ENCODE measurements at regions not wholly inside any gene's neighbourhood (a gene's known extent, or its start where the extent isn't known, plus 50 kb on each side); places are given as distances from the start of the nearest gene placed in this dataset.
"Not testable (repeated sequence)": the region's sequence is repeated elsewhere in the genome, so short reads cannot be mapped to it uniquely, and the experiment has no call there.

GRCh38 chr4:67412153-67412712, 133.1 kb downstream of the CENPC start:
- H3K36me3 ChIP-seq (ENCODE audit: control insufficient read depth, insufficient read depth, low read length); H3K9me3 ChIP-seq (ENCODE audit: control insufficient read depth, low read length); H3K27ac ChIP-seq (ENCODE audit: low read depth, low read length, severe bottlenecking); H3K4me3 ChIP-seq (ENCODE audit: extremely low read depth, insufficient read depth, low read length, poor library complexity, severe bottlenecking); H3K4me1 ChIP-seq (ENCODE audit: control insufficient read depth, insufficient read depth, low read length, poor library complexity, severe bottlenecking): not testable (repeated sequence)
- 93% methylated on average over 9 to 11 of the region's 15 CpGs for WGBS, 2 experiments (ENCODE audit: insufficient coverage in 2 of 2)

- no peaks in the 10 kb centered on the region for H3K36me3 ChIP-seq (ENCODE audit: control insufficient read depth, insufficient read depth, low read length)
- no peaks in the 10 kb centered on the region for H3K9me3 ChIP-seq (ENCODE audit: control insufficient read depth, low read length)
- H3K4me3 ChIP-seq (ENCODE audit: extremely low read depth, insufficient read depth, low read length, poor library complexity, severe bottlenecking), result no peak overlapping the region
- H3K4me1 ChIP-seq (ENCODE audit: control insufficient read depth, insufficient read depth, low read length, poor library complexity, severe bottlenecking), result no peaks in the 10 kb centered on the region
- H3K27ac ChIP-seq (ENCODE audit: low read depth, low read length, severe bottlenecking), result no peak overlapping the region
These were observed 142.0 kb downstream of the CENPC start for GRCh38 chr4:67403342-67403741.

GRCh38 chr4:67401902-67402301, 143.4 kb downstream of the CENPC start:
- H3K4me1 ChIP-seq (ENCODE audit: control insufficient read depth, insufficient read depth, low read length, poor library complexity, severe bottlenecking), result no peaks in the 10 kb centered on the region
- 70 to 89% methylated on average over 1 of the region's 1 CpG for WGBS, 2 experiments (ENCODE audit: insufficient coverage in 2 of 2)
- no peaks in the 10 kb centered on the region for H3K36me3 ChIP-seq (ENCODE audit: control insufficient read depth, insufficient read depth, low read length)
- no peak overlapping the region for H3K27ac ChIP-seq (ENCODE audit: low read depth, low read length, severe bottlenecking)
- H3K9me3 ChIP-seq (ENCODE audit: control insufficient read depth, low read length), result no peaks in the 10 kb centered on the region
- H3K4me3 ChIP-seq (ENCODE audit: extremely low read depth, insufficient read depth, low read length, poor library complexity, severe bottlenecking), result no peak overlapping the region

- no peak overlapping the region for H3K4me3 ChIP-seq (ENCODE audit: extremely low read depth, insufficient read depth, low read length, poor library complexity, severe bottlenecking)
- no peaks in the 10 kb centered on the region for H3K4me1 ChIP-seq (ENCODE audit: control insufficient read depth, insufficient read depth, low read length, poor library complexity, severe bottlenecking)
- no peaks in the 10 kb centered on the region for H3K36me3 ChIP-seq (ENCODE audit: control insufficient read depth, insufficient read depth, low read length)
- H3K9me3 ChIP-seq (ENCODE audit: control insufficient read depth, low read length), result no peaks in the 10 kb centered on the region
- no peak overlapping the region for H3K27ac ChIP-seq (ENCODE audit: low read depth, low read length, severe bottlenecking)
These were observed 147.4 kb downstream of the CENPC start for GRCh38 chr4:67397931-67398330.

GRCh38 chr4:67397031-67397430, 148.3 kb downstream of the CENPC start:
- H3K9me3 ChIP-seq (ENCODE audit: control insufficient read depth, low read length), result no peaks in the 10 kb centered on the region
- no peaks in the 10 kb centered on the region for H3K36me3 ChIP-seq (ENCODE audit: control insufficient read depth, insufficient read depth, low read length)
- 87% methylated on average over 2 of the region's 5 CpGs; no CpG with 5 or more reads in 1 of the 2 experiments for WGBS, 2 experiments (ENCODE audit: insufficient coverage in 2 of 2)
- no peak overlapping the region for H3K27ac ChIP-seq (ENCODE audit: low read depth, low read length, severe bottlenecking)
- H3K4me1 ChIP-seq (ENCODE audit: control insufficient read depth, insufficient read depth, low read length, poor library complexity, severe bottlenecking), result no peaks in the 10 kb centered on the region
- H3K4me3 ChIP-seq (ENCODE audit: extremely low read depth, insufficient read depth, low read length, poor library complexity, severe bottlenecking), result no peak overlapping the region

GRCh38 chr4:67396008-67396407, 149.3 kb downstream of the CENPC start:
- no CpG with 5 or more reads among the region's 2 CpGs for WGBS, 2 experiments (ENCODE audit: insufficient coverage in 2 of 2)
- no peaks in the 10 kb centered on the region for H3K4me1 ChIP-seq (ENCODE audit: control insufficient read depth, insufficient read depth, low read length, poor library complexity, severe bottlenecking)
- H3K9me3 ChIP-seq (ENCODE audit: control insufficient read depth, low read length), result no peaks in the 10 kb centered on the region
- no peak overlapping the region for H3K27ac ChIP-seq (ENCODE audit: low read depth, low read length, severe bottlenecking)
- no peak overlapping the region for H3K4me3 ChIP-seq (ENCODE audit: extremely low read depth, insufficient read depth, low read length, poor library complexity, severe bottlenecking)
- H3K36me3 ChIP-seq (ENCODE audit: control insufficient read depth, insufficient read depth, low read length), result no peaks in the 10 kb centered on the region

- no peak overlapping the region for H3K4me3 ChIP-seq (ENCODE audit: extremely low read depth, insufficient read depth, low read length, poor library complexity, severe bottlenecking)
- no peaks in the 10 kb centered on the region for H3K9me3 ChIP-seq (ENCODE audit: control insufficient read depth, low read length)
- no peaks in the 10 kb centered on the region for H3K4me1 ChIP-seq (ENCODE audit: control insufficient read depth, insufficient read depth, low read length, poor library complexity, severe bottlenecking)
- no peaks in the 10 kb centered on the region for H3K36me3 ChIP-seq (ENCODE audit: control insufficient read depth, insufficient read depth, low read length)
- H3K27ac ChIP-seq (ENCODE audit: low read depth, low read length, severe bottlenecking), result no peak overlapping the region
- WGBS, 2 experiments (ENCODE audit: insufficient coverage in 2 of 2), result 95 to 100% methylated on average over 1 to 2 of the region's 3 CpGs
These were observed 150.4 kb downstream of the CENPC start for GRCh38 chr4:67394879-67395278.

GRCh38 chr4:67393699-67394281, 151.5 kb downstream of the CENPC start:
- H3K27ac ChIP-seq (ENCODE audit: low read depth, low read length, severe bottlenecking), result no peak overlapping the region

GRCh38 chr4:67393007-67393406, 152.3 kb downstream of the CENPC start:
- Histone ChIP-seq H3K36me3 (ENCODE audit: control insufficient read depth, insufficient read depth, low read length) (no peaks in the 10 kb centered on the region), H3K9me3 (ENCODE audit: control insufficient read depth, low read length) (no peaks in the 10 kb centered on the region), H3K27ac (ENCODE audit: low read depth, low read length, severe bottlenecking) (no peak overlapping the region), H3K4me3 (ENCODE audit: extremely low read depth, insufficient read depth, low read length, poor library complexity, severe bottlenecking) (no peak overlapping the region), H3K4me1 (ENCODE audit: control insufficient read depth, insufficient read depth, low read length, poor library complexity, severe bottlenecking) (no peaks in the 10 kb centered on the region)
- WGBS, 2 experiments (ENCODE audit: insufficient coverage in 2 of 2), result no CpG with 5 or more reads among the region's 1 CpG

More at GRCh38 chr4:67393699-67394281, 151.5 kb downstream of the CENPC start:
- H3K36me3 ChIP-seq (ENCODE audit: control insufficient read depth, insufficient read depth, low read length), result no peaks in the 10 kb centered on the region
- H3K4me3 ChIP-seq (ENCODE audit: extremely low read depth, insufficient read depth, low read length, poor library complexity, severe bottlenecking), result no peak overlapping the region
- WGBS, 2 experiments (ENCODE audit: insufficient coverage in 2 of 2), result no CpG with 5 or more reads among the region's 3 CpGs
- no peaks in the 10 kb centered on the region for H3K9me3 ChIP-seq (ENCODE audit: control insufficient read depth, low read length)
- no peaks in the 10 kb centered on the region for H3K4me1 ChIP-seq (ENCODE audit: control insufficient read depth, insufficient read depth, low read length, poor library complexity, severe bottlenecking)

GRCh38 chr4:67381406-67381804, 163.9 kb downstream of the CENPC start:
- H3K27ac ChIP-seq (ENCODE audit: low read depth, low read length, severe bottlenecking); H3K9me3 ChIP-seq (ENCODE audit: control insufficient read depth, low read length); H3K4me3 ChIP-seq (ENCODE audit: extremely low read depth, insufficient read depth, low read length, poor library complexity, severe bottlenecking); H3K36me3 ChIP-seq (ENCODE audit: control insufficient read depth, insufficient read depth, low read length); H3K4me1 ChIP-seq (ENCODE audit: control insufficient read depth, insufficient read depth, low read length, poor library complexity, severe bottlenecking): not testable (repeated sequence)
- 95 to 96% methylated on average over 10 to 17 of the region's 19 CpGs for WGBS, 2 experiments (ENCODE audit: insufficient coverage in 2 of 2)

GRCh38 chr4:67380702-67381405, 164.4 kb downstream of the CENPC start:
- WGBS, 2 experiments (ENCODE audit: insufficient coverage in 2 of 2), result 88 to 91% methylated on average over 26 to 28 of the region's 34 CpGs
- H3K9me3 ChIP-seq (ENCODE audit: control insufficient read depth, low read length); H3K4me1 ChIP-seq (ENCODE audit: control insufficient read depth, insufficient read depth, low read length, poor library complexity, severe bottlenecking); H3K36me3 ChIP-seq (ENCODE audit: control insufficient read depth, insufficient read depth, low read length); H3K4me3 ChIP-seq (ENCODE audit: extremely low read depth, insufficient read depth, low read length, poor library complexity, severe bottlenecking); H3K27ac ChIP-seq (ENCODE audit: low read depth, low read length, severe bottlenecking): not testable (repeated sequence)

Measured in mesodermal cell (in vitro differentiated cells).